ENCODE measurements at regions not wholly inside any gene's neighbourhood (a gene's known extent, or its start where the extent isn't known, plus 50 kb on each side); places are given as distances from the start of the nearest gene placed in this dataset.
A peak's percentile ranks its signal among the peaks of the same experiment; 100 is the strongest.
"Not testable (repeated sequence)": the region's sequence is repeated elsewhere in the genome, so short reads cannot be mapped to it uniquely, and the experiment has no call there.

GRCh38 chr5:89374144-89374784 is 491.3 kb upstream of the MEF2C start:
- peak; percentile 6 for DNase-seq

GRCh38 chr5:89372176-89372575 is 489.2 kb upstream of the MEF2C start:
- DNase-seq = no peak

GRCh38 chr5:89371646-89372045 is 488.7 kb upstream of the MEF2C start:
- no peak for DNase-seq

- no peak for DNase-seq
Measured at GRCh38 chr5:89359046-89359445, 476.1 kb upstream of the MEF2C start.

- no peak for DNase-seq
Measured at GRCh38 chr5:89353837-89354551, 471.0 kb upstream of the MEF2C start.

GRCh38 chr5:89351975-89352374 is 469.0 kb upstream of the MEF2C start:
- no peak for DNase-seq

- no peak for DNase-seq
Measured at GRCh38 chr5:89351222-89351621, 468.2 kb upstream of the MEF2C start.

GRCh38 chr5:89350684-89351083 is 467.7 kb upstream of the MEF2C start:
- no peak for DNase-seq

GRCh38 chr5:89349246-89349980 is 466.4 kb upstream of the MEF2C start:
- no peak for DNase-seq

GRCh38 chr5:89346573-89346972 is 463.6 kb upstream of the MEF2C start:
- DNase-seq = no peak

- DNase-seq = no peak
Measured at GRCh38 chr5:89343666-89344065, 460.7 kb upstream of the MEF2C start.

- no peak for DNase-seq
Measured at GRCh38 chr5:89342106-89342876, 459.3 kb upstream of the MEF2C start.

- DNase-seq = no peak
Measured at GRCh38 chr5:89338935-89339334, 456.0 kb upstream of the MEF2C start.

GRCh38 chr5:89336111-89336510 is 453.1 kb upstream of the MEF2C start:
- DNase-seq = no peak

- no peak for DNase-seq
Measured at GRCh38 chr5:89330140-89330539, 447.2 kb upstream of the MEF2C start.

- no peak for DNase-seq
Measured at GRCh38 chr5:89327608-89328007, 444.6 kb upstream of the MEF2C start.

GRCh38 chr5:89324990-89325389 is 442.0 kb upstream of the MEF2C start:
- DNase-seq = no peak

- DNase-seq = no peak
Measured at GRCh38 chr5:89320421-89321277, 437.7 kb upstream of the MEF2C start.

GRCh38 chr5:89317838-89318237 is 434.9 kb upstream of the MEF2C start:
- not testable (repeated sequence) for DNase-seq

- DNase-seq = no peak
Measured at GRCh38 chr5:89315286-89316100, 432.5 kb upstream of the MEF2C start.

Measured in kidney glomerular epithelial cell (primary cell).